Choroid plexus epithelial cell (primary cell): ENCODE measurements at regions not wholly inside any gene's neighbourhood (a gene's known extent, or its start where the extent isn't known, plus 50 kb on each side); places are given as distances from the start of the nearest gene placed in this dataset.

Source experiments
- DNase-seq: peaks from one replicate; pipeline ENCODE4 v3.0.0-alpha.2; 2010; ENCODE audit warnings: low read depth
- H3K4me3 ChIP-seq: 2 replicates; pipeline ENCODE4 v1.5.1; 2011; ENCODE audit warnings: low read depth, mild to moderate bottlenecking, control low read depth, low read length, moderate library complexity
- CTCF ChIP-seq: conservative IDR thresholded peaks from 2 replicates; pipeline ENCODE4 v1.5.1; 2011; ENCODE audit warnings: low read depth, mild to moderate bottlenecking, control low read depth, inconsistent platforms, low read length, moderate library complexity

GRCh38 chr12:118822512-118822911 is 158.8 kb upstream of the SRRM4 start:
- no peak for TF ChIP-seq CTCF
- no peak for DNase-seq

GRCh38 chr12:118827047-118827446 is 154.3 kb upstream of the SRRM4 start:
- H3K4me3 ChIP-seq: no peak overlapping the region
- no peak for TF ChIP-seq CTCF
- no peak for DNase-seq

More at GRCh38 chr12:118822512-118822911, 158.8 kb upstream of the SRRM4 start:
- no peak overlapping the region for H3K4me3 ChIP-seq

- no peak for DNase-seq
- no peak for TF ChIP-seq CTCF
These were observed 153.7 kb upstream of the SRRM4 start for GRCh38 chr12:118827606-118828005.

GRCh38 chr12:118830296-118830695 is 151.0 kb upstream of the SRRM4 start:
- DNase-seq: no peak
- TF ChIP-seq CTCF: no peak
- H3K4me3 ChIP-seq: no peak overlapping the region

More at GRCh38 chr12:118827606-118828005, 153.7 kb upstream of the SRRM4 start:
- no peak overlapping the region for H3K4me3 ChIP-seq

GRCh38 chr12:118835926-118836325 is 145.4 kb upstream of the SRRM4 start:
- H3K4me3 ChIP-seq: no peak overlapping the region
- DNase-seq: no peak
- no peak for TF ChIP-seq CTCF

- no peak overlapping the region for H3K4me3 ChIP-seq
- no peak for TF ChIP-seq CTCF
- DNase-seq: no peak
These were observed 140.9 kb upstream of the SRRM4 start for GRCh38 chr12:118840399-118840798.

GRCh38 chr12:118840878-118841277 is 140.5 kb upstream of the SRRM4 start:
- no peak for DNase-seq
- H3K4me3 ChIP-seq: no peak overlapping the region
- no peak for TF ChIP-seq CTCF
